ENCODE measurements at regions not wholly inside any gene's neighbourhood (a gene's known extent, or its start where the extent isn't known, plus 50 kb on each side); places are given as distances from the start of the nearest gene placed in this dataset.

DNA sequence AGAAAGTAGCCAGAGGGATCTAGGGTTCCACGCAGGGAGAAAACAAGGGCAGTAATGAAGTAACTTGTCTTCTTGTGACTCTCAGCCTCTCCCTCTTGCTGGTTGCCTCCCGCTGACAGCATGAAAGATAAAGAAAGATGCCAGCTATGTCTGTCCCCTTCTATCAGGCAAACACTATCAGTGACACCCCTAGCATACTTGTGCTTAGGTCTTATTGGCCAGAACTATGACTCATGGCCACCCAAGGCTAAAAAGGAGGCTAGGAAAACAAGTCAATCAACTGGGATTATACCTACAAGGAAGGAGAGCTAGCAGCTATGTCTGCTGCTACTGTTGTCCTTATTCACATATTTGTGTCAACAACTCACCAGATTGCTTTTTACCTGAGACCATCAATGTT lies 206.8 kb upstream of the SOX4 start:
- H3K4me3 Mint-ChIP-seq (ENCODE audit: unreplicated experiment) = no peak overlapping the region

DNA sequence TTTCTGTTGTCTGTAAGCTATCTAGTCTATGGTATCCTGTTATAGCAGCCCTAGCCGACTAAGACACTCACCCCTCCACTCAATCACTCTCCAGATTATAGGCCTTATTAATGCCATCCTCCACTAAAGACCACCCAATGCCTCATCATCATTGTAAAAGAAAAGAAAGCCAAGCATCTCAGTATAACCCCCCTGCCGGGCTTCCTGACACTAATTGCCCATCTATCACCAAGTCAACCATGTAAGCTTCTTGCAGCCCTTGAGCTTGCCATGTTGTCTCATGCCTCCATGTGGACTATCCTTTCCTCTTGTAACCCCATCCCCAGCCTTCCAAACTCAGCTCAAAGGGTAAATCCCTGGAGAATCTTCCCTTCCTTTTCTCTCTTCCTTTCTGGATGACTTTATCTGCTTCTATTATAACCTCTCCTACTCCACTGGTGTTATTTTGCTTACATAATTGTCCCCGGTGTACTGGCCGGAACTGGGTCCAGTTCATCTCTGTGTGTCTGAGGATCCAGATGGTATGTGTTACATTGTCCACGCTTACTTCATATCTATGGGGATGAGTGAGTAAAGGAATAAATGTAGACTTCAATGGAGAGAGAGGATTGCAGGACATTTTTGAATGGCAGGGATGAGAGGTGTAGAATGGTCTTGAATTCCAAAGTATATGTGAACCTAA lies 202.9 kb upstream of the SOX4 start:
- peaks cover 5% of the 10 kb centered on the region for H3K27me3 Mint-ChIP-seq (ENCODE audit: unreplicated experiment)
- no peak overlapping the region for H3K4me3 Mint-ChIP-seq (ENCODE audit: unreplicated experiment)
- no peak for DNase-seq
- no peaks in the 10 kb centered on the region for H3K4me1 Mint-ChIP-seq (ENCODE audit: low read depth, unreplicated experiment)
- H3K27ac Mint-ChIP-seq (ENCODE audit: unreplicated experiment) = no peak overlapping the region
- H3K36me3 Mint-ChIP-seq (ENCODE audit: unreplicated experiment) = peaks cover 11% of the 10 kb centered on the region
- H3K9me3 Mint-ChIP-seq (ENCODE audit: unreplicated experiment) = peaks cover 4% of the 10 kb centered on the region
- TF ChIP-seq, protein P1, sequence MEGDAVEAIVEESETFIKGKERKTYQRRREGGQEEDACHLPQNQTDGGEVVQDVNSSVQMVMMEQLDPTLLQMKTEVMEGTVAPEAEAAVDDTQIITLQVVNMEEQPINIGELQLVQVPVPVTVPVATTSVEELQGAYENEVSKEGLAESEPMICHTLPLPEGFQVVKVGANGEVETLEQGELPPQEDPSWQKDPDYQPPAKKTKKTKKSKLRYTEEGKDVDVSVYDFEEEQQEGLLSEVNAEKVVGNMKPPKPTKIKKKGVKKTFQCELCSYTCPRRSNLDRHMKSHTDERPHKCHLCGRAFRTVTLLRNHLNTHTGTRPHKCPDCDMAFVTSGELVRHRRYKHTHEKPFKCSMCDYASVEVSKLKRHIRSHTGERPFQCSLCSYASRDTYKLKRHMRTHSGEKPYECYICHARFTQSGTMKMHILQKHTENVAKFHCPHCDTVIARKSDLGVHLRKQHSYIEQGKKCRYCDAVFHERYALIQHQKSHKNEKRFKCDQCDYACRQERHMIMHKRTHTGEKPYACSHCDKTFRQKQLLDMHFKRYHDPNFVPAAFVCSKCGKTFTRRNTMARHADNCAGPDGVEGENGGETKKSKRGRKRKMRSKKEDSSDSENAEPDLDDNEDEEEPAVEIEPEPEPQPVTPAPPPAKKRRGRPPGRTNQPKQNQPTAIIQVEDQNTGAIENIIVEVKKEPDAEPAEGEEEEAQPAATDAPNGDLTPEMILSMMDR (IDR thresholded peaks at IDR 0.05; ENCODE audit: partially characterized antibody, unreplicated experiment) = no peak

More for the DNA sequence above, 206.8 kb upstream of the SOX4 start:
- no peak for DNase-seq
- Mint-ChIP-seq H3K4me1 (ENCODE audit: low read depth, unreplicated experiment) (peaks cover 13% of the 10 kb centered on the region), H3K9me3 (ENCODE audit: unreplicated experiment) (peaks cover 6% of the 10 kb centered on the region), H3K36me3 (ENCODE audit: unreplicated experiment) (peaks cover 11% of the 10 kb centered on the region), H3K27me3 (ENCODE audit: unreplicated experiment) (peaks cover 5% of the 10 kb centered on the region), H3K27ac (ENCODE audit: unreplicated experiment) (no peak overlapping the region)
- TF ChIP-seq, protein P1 (IDR thresholded peaks at IDR 0.05; ENCODE audit: partially characterized antibody, unreplicated experiment) = no peak

DNA sequence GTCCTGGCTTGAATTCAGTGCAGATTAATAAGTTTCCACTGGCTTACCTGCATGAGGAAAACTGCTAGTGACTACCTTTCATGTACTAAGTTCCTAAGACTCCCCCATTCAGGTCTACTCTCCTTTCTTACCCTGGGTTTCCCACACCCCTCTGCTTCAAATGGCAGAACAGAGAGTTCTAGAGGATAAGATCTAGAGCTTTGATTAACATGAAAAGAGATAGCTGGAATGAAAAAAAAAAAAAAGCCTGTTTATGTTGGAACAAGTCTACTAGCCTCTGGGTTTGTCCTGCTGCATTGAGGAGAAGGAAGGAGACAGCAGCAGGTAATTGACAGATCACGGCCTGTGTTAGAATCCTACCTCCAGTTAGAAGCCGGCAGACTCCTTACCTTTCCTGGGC lies 201.4 kb upstream of the SOX4 start:
- Mint-ChIP-seq H3K9me3 (ENCODE audit: unreplicated experiment) (peaks cover 4% of the 10 kb centered on the region), H3K27ac (ENCODE audit: unreplicated experiment) (no peak overlapping the region), H3K27me3 (ENCODE audit: unreplicated experiment) (no peaks in the 10 kb centered on the region), H3K36me3 (ENCODE audit: unreplicated experiment) (peaks cover 6% of the 10 kb centered on the region), H3K4me1 (ENCODE audit: low read depth, unreplicated experiment) (no peaks in the 10 kb centered on the region), H3K4me3 (ENCODE audit: unreplicated experiment) (no peak overlapping the region)
- DNase-seq = no peak
- TF ChIP-seq, protein P1 (IDR thresholded peaks at IDR 0.05; ENCODE audit: partially characterized antibody, unreplicated experiment) = no peak

DNA sequence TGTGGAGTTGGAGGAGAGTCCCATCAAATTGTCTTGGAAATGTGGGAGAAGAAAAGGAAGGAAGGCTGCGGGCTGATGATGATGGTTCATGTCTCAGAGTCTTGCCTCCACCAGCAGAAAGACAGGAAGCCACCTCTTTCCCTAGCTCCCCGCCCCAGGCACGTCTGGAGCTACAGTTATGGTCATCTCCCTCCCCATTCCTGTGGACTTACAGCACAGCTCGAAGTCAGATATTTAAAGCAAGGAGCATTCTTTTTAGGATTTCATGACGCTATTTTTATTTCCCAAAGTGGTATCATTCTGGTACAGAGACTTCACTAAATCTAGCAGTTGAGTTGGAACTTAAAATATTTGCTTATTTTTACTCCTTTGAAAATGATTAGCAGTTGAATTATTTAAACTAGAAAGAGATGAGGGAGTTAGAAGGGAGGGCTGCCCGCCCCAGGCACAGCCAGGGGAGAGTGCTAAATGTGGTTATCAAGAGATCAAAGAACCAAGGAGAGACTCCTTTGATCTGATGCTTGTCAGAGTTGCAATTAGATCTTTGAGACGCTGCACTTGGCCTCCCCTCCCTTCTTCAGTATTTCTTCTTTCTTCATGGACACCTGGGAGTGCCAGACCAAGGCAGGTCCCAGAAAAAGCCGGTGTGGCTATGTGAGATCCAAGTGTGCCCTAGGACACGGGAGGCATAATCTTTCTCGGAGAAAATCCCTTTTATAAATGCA lies 199.9 kb upstream of the SOX4 start:
- no peak for DNase-seq
- peaks cover 4% of the 10 kb centered on the region for H3K9me3 Mint-ChIP-seq (ENCODE audit: unreplicated experiment)

More for the DNA sequence above, 199.9 kb upstream of the SOX4 start:
- H3K27me3 Mint-ChIP-seq (ENCODE audit: unreplicated experiment) = no peaks in the 10 kb centered on the region
- H3K36me3 Mint-ChIP-seq (ENCODE audit: unreplicated experiment) = peaks cover 6% of the 10 kb centered on the region
- H3K27ac Mint-ChIP-seq (ENCODE audit: unreplicated experiment) = no peak overlapping the region
- no peak overlapping the region for H3K4me3 Mint-ChIP-seq (ENCODE audit: unreplicated experiment)
- TF ChIP-seq, protein P1 (IDR thresholded peaks at IDR 0.05; ENCODE audit: partially characterized antibody, unreplicated experiment) = no peak
- H3K4me1 Mint-ChIP-seq (ENCODE audit: low read depth, unreplicated experiment) = no peaks in the 10 kb centered on the region
